ENCODE measurements at regions not wholly inside any gene's neighbourhood (a gene's known extent, or its start where the extent isn't known, plus 50 kb on each side); places are given as distances from the start of the nearest gene placed in this dataset.

GRCh38 chr6:98516866-98517265 lies 317.5 kb upstream of the POU3F2 start:
- H3K4me3 ChIP-seq (ENCODE audit: low read depth, low read length), result no peak overlapping the region
- no peak for DNase-seq (ENCODE audit: low read depth)
- TF ChIP-seq CTCF (conservative IDR thresholded peaks at IDR 0.05; ENCODE audit: low read depth, low read length), result no peak

GRCh38 chr6:98525860-98526259 lies 308.5 kb upstream of the POU3F2 start:
- no peak for DNase-seq (ENCODE audit: low read depth)
- no peak overlapping the region for H3K4me3 ChIP-seq (ENCODE audit: low read depth, low read length)
- no peak for TF ChIP-seq CTCF (conservative IDR thresholded peaks at IDR 0.05; ENCODE audit: low read depth, low read length)

- no peak overlapping the region for H3K4me3 ChIP-seq (ENCODE audit: low read depth, low read length)
- no peak for DNase-seq (ENCODE audit: low read depth)
Measured at GRCh38 chr6:98526465-98526864, 307.9 kb upstream of the POU3F2 start.

GRCh38 chr6:98529364-98529763 lies 305.0 kb upstream of the POU3F2 start:
- TF ChIP-seq CTCF (conservative IDR thresholded peaks at IDR 0.05; ENCODE audit: low read depth, low read length), result no peak
- DNase-seq (ENCODE audit: low read depth), result no peak
- H3K4me3 ChIP-seq (ENCODE audit: low read depth, low read length), result no peak overlapping the region

More at GRCh38 chr6:98526465-98526864, 307.9 kb upstream of the POU3F2 start:
- TF ChIP-seq CTCF (conservative IDR thresholded peaks at IDR 0.05; ENCODE audit: low read depth, low read length), result no peak

- no peak overlapping the region for H3K4me3 ChIP-seq (ENCODE audit: low read depth, low read length)
- DNase-seq (ENCODE audit: low read depth), result no peak
- no peak for TF ChIP-seq CTCF (conservative IDR thresholded peaks at IDR 0.05; ENCODE audit: low read depth, low read length)
Measured at GRCh38 chr6:98530732-98531131, 303.6 kb upstream of the POU3F2 start.

GRCh38 chr6:98532004-98532403 lies 302.4 kb upstream of the POU3F2 start:
- no peak for TF ChIP-seq CTCF (conservative IDR thresholded peaks at IDR 0.05; ENCODE audit: low read depth, low read length)
- DNase-seq (ENCODE audit: low read depth), result no peak
- no peak overlapping the region for H3K4me3 ChIP-seq (ENCODE audit: low read depth, low read length)

GRCh38 chr6:98539741-98540140 lies 294.6 kb upstream of the POU3F2 start:
- TF ChIP-seq CTCF (conservative IDR thresholded peaks at IDR 0.05; ENCODE audit: low read depth, low read length), result no peak
- no peak overlapping the region for H3K4me3 ChIP-seq (ENCODE audit: low read depth, low read length)
- no peak for DNase-seq (ENCODE audit: low read depth)

Data from choroid plexus epithelial cell (primary cell).